ENCODE measurements at regions not wholly inside any gene's neighbourhood (a gene's known extent, or its start where the extent isn't known, plus 50 kb on each side); places are given as distances from the start of the nearest gene placed in this dataset.

- H4K20me1 ChIP-seq (replicated peaks; ENCODE audit: control insufficient read depth, extremely low read depth, insufficient read depth, low read length), result no peaks in the 10 kb centered on the region
- FAIRE-seq (no peak), DNase-seq (ENCODE audit: low read depth, low spot score) (no peak)
- H3K4me2 ChIP-seq (ENCODE audit: insufficient read depth, low read length), result no peak overlapping the region
- TF ChIP-seq EZH2 (IDR thresholded peaks at IDR 0.05; ENCODE audit: borderline replicate concordance, low read depth, low read length, severe bottlenecking) (no peak), MYC (IDR thresholded peaks at IDR 0.05; ENCODE audit: low read depth, low read length) (no peak), FOS (IDR thresholded peaks at IDR 0.05; ENCODE audit: borderline replicate concordance, insufficient read depth, low read length) (no peak), MAX (IDR thresholded peaks at IDR 0.05; ENCODE audit: insufficient read depth, insufficient read length) (no peak), JUN (IDR thresholded peaks at IDR 0.05; ENCODE audit: borderline replicate concordance, insufficient read depth, insufficient read length, low read depth) (no peak), POLR2AphosphoS5 (IDR thresholded peaks at IDR 0.05; ENCODE audit: insufficient read depth, low read depth, low read length) (no peak), CTCF (IDR thresholded peaks at IDR 0.05; ENCODE audit: extremely low read depth in 1 of 2, insufficient read depth in 1 of 2, low read depth in 1 of 2, low read length in 2 of 2) (no peak), GATA2 (IDR thresholded peaks at IDR 0.05; ENCODE audit: insufficient read depth, insufficient read length, low read depth, low read length) (no peak), POLR2A (IDR thresholded peaks at IDR 0.05; ENCODE audit: low read depth, low read length) (no peak)
- H3K9me3 ChIP-seq (replicated peaks; ENCODE audit: control insufficient read depth, insufficient read depth, low read length), result peaks cover 8% of the 10 kb centered on the region
- H3K79me2 ChIP-seq (ENCODE audit: control insufficient read depth, insufficient read depth, low read length), result no peaks in the 10 kb centered on the region
- H3K9me1 ChIP-seq (replicated peaks; ENCODE audit: control insufficient read depth, extremely low read depth, insufficient read depth, low read length), result no peaks in the 10 kb centered on the region
- dilution Hi-C loops (cut with MboI; ENCODE audit: extremely low pct_ligation_motif_present, low sequenced_read_pairs), result no loop called here
- CTCF ChIA-PET, result no interaction called here
- H3K36me3 ChIP-seq (ENCODE audit: control insufficient read depth in 2 of 2, extremely low read depth in 1 of 2, insufficient read depth in 2 of 2, low read length in 2 of 2), result no peaks in the 10 kb centered on the region
- no peak overlapping the region for H3K9ac ChIP-seq (replicated peaks; ENCODE audit: extremely low read depth, insufficient read depth, low read length)
- POLR2A ChIA-PET, result no interaction called here
- H3K27me3 ChIP-seq (ENCODE audit: control insufficient read depth in 2 of 2, insufficient read depth in 2 of 2, low read length in 2 of 2), result no peaks in the 10 kb centered on the region
- no TSS peak for BruUV-seq (replicated peaks)
- no peak overlapping the region for H2AFZ ChIP-seq (ENCODE audit: low read depth, low read length)
- no peak overlapping the region for H3K27ac ChIP-seq (ENCODE audit: insufficient read depth, low read depth, low read length)
- H3K4me3 ChIP-seq (replicated peaks in 1 of 3; ENCODE audit: insufficient read depth in 1 of 3, low read depth in 1 of 3, low read length in 3 of 3), result no peak overlapping the region
- intact Hi-C loops (cut with micrococcal nuclease), result no loop called here
- H3K4me1 ChIP-seq (ENCODE audit: control insufficient read depth, extremely low read depth, insufficient read depth, low read length), result no peaks in the 10 kb centered on the region
These were observed 179.9 kb downstream of the GABRG1 start for GRCh38 chr4:45944000-45944399.

All from endothelial cell of umbilical vein (primary cell).